Hepatocyte (in vitro differentiated cells): ENCODE measurements at regions not wholly inside any gene's neighbourhood (a gene's known extent, or its start where the extent isn't known, plus 50 kb on each side); places are given as distances from the start of the nearest gene placed in this dataset.
"Not testable (repeated sequence)": the region's sequence is repeated elsewhere in the genome, so short reads cannot be mapped to it uniquely, and the experiment has no call there.

Experiments
- EZH2 ChIP-seq: fragments of 200-600 bp; sonication (generic); IDR thresholded peaks from 2 replicates; pipeline ENCODE4 v1.6.1; 2016; ENCODE audit warnings: antibody characterized with exemption, mild to moderate bottlenecking, borderline replicate concordance
- TF ChIP-seq, protein P1 (sequence below): fragments of 200-600 bp; sonication (generic); IDR thresholded peaks from 2 replicates; pipeline ENCODE4 v1.5.1; 2016; ENCODE audit warnings: antibody characterized with exemption, mild to moderate bottlenecking; ENCODE audit not compliant: poor library complexity

DNA sequence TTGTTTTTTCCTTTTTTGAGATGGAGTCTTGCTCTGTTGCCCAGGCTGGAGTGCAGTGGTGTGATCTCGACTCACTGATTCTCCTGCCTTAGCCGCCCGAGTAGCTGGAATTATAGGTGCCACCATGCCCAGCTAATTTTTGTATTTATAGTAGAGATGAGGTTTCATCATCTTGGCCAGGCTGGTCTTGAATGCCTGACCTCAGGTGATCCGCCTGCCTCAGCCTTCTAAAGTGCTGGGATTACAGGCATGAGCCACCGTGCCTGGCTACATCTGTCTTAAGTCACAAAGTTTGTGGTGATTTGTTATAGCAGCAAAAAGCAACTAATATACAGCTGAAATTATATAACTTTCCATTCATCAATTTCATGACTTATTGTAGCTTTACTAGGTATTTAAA lies 198.2 kb downstream of the JCAD start:
- TF ChIP-seq, protein P1, sequence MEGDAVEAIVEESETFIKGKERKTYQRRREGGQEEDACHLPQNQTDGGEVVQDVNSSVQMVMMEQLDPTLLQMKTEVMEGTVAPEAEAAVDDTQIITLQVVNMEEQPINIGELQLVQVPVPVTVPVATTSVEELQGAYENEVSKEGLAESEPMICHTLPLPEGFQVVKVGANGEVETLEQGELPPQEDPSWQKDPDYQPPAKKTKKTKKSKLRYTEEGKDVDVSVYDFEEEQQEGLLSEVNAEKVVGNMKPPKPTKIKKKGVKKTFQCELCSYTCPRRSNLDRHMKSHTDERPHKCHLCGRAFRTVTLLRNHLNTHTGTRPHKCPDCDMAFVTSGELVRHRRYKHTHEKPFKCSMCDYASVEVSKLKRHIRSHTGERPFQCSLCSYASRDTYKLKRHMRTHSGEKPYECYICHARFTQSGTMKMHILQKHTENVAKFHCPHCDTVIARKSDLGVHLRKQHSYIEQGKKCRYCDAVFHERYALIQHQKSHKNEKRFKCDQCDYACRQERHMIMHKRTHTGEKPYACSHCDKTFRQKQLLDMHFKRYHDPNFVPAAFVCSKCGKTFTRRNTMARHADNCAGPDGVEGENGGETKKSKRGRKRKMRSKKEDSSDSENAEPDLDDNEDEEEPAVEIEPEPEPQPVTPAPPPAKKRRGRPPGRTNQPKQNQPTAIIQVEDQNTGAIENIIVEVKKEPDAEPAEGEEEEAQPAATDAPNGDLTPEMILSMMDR: not testable (repeated sequence)
- not testable (repeated sequence) for TF ChIP-seq EZH2
